HEK293 (cell line): ENCODE measurements at regions not wholly inside any gene's neighbourhood (a gene's known extent, or its start where the extent isn't known, plus 50 kb on each side); places are given as distances from the start of the nearest gene placed in this dataset.

Source experiments
- KLF16 ChIP-seq: fragments of 450-650 bp; formaldehyde crosslinking; IDR thresholded peaks from 2 replicates; pipeline ENCODE4 v1.5.1; 2017; ENCODE audit warnings: missing biosample characterization, missing genetic modification characterization
- ZBTB7A ChIP-seq: fragments of 450-650 bp; formaldehyde crosslinking; IDR thresholded peaks from 2 replicates; pipeline ENCODE4 v1.5.1; 2016; ENCODE audit warnings: low read depth, missing biosample characterization, missing genetic modification characterization
- ZNF292 ChIP-seq: fragments of 450-650 bp; formaldehyde crosslinking; IDR thresholded peaks from 2 replicates; pipeline ENCODE4 v1.5.1; 2016; ENCODE audit warnings: low read depth, missing biosample characterization, missing genetic modification characterization, borderline replicate concordance
- ZNF416 ChIP-seq: fragments of 450-650 bp; formaldehyde crosslinking; IDR thresholded peaks from 2 replicates; pipeline ENCODE4 v1.5.1; 2016; ENCODE audit warnings: missing biosample characterization, missing genetic modification characterization
- ZNF423 ChIP-seq: fragments of 450-650 bp; formaldehyde crosslinking; IDR thresholded peaks from 2 replicates; pipeline ENCODE4 v1.5.1; 2016; ENCODE audit warnings: missing biosample characterization, missing genetic modification characterization
- ZNF501 ChIP-seq: fragments of 450-650 bp; formaldehyde crosslinking; IDR thresholded peaks from 2 replicates; pipeline ENCODE4 v1.5.1; 2016; ENCODE audit warnings: missing biosample characterization, missing genetic modification characterization
- ZNF510 ChIP-seq: fragments of 450-650 bp; formaldehyde crosslinking; IDR thresholded peaks from 2 replicates; pipeline ENCODE4 v1.5.1; 2018; ENCODE audit warnings: mild to moderate bottlenecking, missing genetic modification characterization, missing biosample characterization; ENCODE audit not compliant: insufficient replicate concordance
- ZNF558 ChIP-seq: fragments of 450-650 bp; formaldehyde crosslinking; IDR thresholded peaks from 2 replicates; pipeline ENCODE4 v1.5.1; 2016; ENCODE audit warnings: missing biosample characterization, missing genetic modification characterization
- ZNF670 ChIP-seq: fragments of 450-650 bp; formaldehyde crosslinking; IDR thresholded peaks from 2 replicates; pipeline ENCODE4 v1.5.1; 2016; ENCODE audit warnings: missing biosample characterization, missing genetic modification characterization, low read depth
- TF ChIP-seq, protein P1 (sequence below): fragments of 450-650 bp; formaldehyde crosslinking; IDR thresholded peaks from 2 replicates; pipeline ENCODE4 v1.5.1; 2016; ENCODE audit warnings: missing biosample characterization, missing genetic modification characterization
- TF ChIP-seq, protein P2 (sequence below): fragments of 450-650 bp; formaldehyde crosslinking; conservative IDR thresholded peaks from 2 replicates; pipeline ENCODE4 v1.5.1; 2016; ENCODE audit warnings: low read depth, missing biosample characterization, missing genetic modification characterization
- TF ChIP-seq, protein P3 (sequence below): fragments of 450-650 bp; formaldehyde crosslinking; IDR thresholded peaks from 2 replicates; pipeline ENCODE4 v1.5.1; 2016; ENCODE audit warnings: missing biosample characterization, missing genetic modification characterization
- TF ChIP-seq, protein P4 (sequence below): fragments of 450-650 bp; formaldehyde crosslinking; IDR thresholded peaks from 2 replicates; pipeline ENCODE4 v1.5.1; 2016; ENCODE audit warnings: missing biosample characterization, missing genetic modification characterization

DNA sequence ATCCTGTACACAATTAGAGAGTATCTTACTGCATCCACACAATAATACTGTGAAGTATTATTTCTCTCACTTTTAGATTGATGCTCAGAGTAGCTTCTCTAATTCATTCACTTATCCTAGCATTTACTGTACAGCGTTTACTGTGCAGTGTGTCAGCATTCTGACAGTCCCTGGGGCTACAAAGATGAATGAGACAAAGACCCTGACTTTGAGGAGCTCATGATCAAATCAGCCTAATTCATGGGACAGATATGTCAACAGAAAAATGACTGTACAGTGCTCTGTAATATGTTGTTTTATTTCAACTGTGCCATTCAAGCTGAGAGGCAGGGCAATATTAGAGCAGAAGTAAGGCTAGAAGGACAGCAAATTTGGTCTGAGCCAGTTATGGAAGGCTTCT lies 152.5 kb downstream of the ZNF648 start:
- TF ChIP-seq, protein P1, sequence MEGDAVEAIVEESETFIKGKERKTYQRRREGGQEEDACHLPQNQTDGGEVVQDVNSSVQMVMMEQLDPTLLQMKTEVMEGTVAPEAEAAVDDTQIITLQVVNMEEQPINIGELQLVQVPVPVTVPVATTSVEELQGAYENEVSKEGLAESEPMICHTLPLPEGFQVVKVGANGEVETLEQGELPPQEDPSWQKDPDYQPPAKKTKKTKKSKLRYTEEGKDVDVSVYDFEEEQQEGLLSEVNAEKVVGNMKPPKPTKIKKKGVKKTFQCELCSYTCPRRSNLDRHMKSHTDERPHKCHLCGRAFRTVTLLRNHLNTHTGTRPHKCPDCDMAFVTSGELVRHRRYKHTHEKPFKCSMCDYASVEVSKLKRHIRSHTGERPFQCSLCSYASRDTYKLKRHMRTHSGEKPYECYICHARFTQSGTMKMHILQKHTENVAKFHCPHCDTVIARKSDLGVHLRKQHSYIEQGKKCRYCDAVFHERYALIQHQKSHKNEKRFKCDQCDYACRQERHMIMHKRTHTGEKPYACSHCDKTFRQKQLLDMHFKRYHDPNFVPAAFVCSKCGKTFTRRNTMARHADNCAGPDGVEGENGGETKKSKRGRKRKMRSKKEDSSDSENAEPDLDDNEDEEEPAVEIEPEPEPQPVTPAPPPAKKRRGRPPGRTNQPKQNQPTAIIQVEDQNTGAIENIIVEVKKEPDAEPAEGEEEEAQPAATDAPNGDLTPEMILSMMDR (tag by site-specific recombination): no peak
- TF ChIP-seq ZNF501 (tag by site-specific recombination): no peak
- TF ChIP-seq, protein P2, sequence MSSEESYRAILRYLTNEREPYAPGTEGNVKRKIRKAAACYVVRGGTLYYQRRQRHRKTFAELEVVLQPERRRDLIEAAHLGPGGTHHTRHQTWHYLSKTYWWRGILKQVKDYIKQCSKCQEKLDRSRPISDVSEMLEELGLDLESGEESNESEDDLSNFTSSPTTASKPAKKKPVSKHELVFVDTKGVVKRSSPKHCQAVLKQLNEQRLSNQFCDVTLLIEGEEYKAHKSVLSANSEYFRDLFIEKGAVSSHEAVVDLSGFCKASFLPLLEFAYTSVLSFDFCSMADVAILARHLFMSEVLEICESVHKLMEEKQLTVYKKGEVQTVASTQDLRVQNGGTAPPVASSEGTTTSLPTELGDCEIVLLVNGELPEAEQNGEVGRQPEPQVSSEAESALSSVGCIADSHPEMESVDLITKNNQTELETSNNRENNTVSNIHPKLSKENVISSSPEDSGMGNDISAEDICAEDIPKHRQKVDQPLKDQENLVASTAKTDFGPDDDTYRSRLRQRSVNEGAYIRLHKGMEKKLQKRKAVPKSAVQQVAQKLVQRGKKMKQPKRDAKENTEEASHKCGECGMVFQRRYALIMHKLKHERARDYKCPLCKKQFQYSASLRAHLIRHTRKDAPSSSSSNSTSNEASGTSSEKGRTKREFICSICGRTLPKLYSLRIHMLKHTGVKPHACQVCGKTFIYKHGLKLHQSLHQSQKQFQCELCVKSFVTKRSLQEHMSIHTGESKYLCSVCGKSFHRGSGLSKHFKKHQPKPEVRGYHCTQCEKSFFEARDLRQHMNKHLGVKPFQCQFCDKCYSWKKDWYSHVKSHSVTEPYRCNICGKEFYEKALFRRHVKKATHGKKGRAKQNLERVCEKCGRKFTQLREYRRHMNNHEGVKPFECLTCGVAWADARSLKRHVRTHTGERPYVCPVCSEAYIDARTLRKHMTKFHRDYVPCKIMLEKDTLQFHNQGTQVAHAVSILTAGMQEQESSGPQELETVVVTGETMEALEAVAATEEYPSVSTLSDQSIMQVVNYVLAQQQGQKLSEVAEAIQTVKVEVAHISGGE (tag by site-specific recombination): no peak
- TF ChIP-seq ZNF510 (tag by site-specific recombination): no peak
- TF ChIP-seq ZNF423 (tag by site-specific recombination): no peak
- no peak for TF ChIP-seq KLF16
- no peak for TF ChIP-seq ZNF292 (tag by site-specific recombination)
- TF ChIP-seq ZBTB7A (tag by site-specific recombination): no peak
- TF ChIP-seq, protein P3, sequence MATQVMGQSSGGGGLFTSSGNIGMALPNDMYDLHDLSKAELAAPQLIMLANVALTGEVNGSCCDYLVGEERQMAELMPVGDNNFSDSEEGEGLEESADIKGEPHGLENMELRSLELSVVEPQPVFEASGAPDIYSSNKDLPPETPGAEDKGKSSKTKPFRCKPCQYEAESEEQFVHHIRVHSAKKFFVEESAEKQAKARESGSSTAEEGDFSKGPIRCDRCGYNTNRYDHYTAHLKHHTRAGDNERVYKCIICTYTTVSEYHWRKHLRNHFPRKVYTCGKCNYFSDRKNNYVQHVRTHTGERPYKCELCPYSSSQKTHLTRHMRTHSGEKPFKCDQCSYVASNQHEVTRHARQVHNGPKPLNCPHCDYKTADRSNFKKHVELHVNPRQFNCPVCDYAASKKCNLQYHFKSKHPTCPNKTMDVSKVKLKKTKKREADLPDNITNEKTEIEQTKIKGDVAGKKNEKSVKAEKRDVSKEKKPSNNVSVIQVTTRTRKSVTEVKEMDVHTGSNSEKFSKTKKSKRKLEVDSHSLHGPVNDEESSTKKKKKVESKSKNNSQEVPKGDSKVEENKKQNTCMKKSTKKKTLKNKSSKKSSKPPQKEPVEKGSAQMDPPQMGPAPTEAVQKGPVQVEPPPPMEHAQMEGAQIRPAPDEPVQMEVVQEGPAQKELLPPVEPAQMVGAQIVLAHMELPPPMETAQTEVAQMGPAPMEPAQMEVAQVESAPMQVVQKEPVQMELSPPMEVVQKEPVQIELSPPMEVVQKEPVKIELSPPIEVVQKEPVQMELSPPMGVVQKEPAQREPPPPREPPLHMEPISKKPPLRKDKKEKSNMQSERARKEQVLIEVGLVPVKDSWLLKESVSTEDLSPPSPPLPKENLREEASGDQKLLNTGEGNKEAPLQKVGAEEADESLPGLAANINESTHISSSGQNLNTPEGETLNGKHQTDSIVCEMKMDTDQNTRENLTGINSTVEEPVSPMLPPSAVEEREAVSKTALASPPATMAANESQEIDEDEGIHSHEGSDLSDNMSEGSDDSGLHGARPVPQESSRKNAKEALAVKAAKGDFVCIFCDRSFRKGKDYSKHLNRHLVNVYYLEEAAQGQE (tag by site-specific recombination): no peak
- no peak for TF ChIP-seq ZNF558 (tag by site-specific recombination)
- no peak for TF ChIP-seq ZNF416 (tag by site-specific recombination)
- no peak for TF ChIP-seq ZNF670
- TF ChIP-seq, protein P4, sequence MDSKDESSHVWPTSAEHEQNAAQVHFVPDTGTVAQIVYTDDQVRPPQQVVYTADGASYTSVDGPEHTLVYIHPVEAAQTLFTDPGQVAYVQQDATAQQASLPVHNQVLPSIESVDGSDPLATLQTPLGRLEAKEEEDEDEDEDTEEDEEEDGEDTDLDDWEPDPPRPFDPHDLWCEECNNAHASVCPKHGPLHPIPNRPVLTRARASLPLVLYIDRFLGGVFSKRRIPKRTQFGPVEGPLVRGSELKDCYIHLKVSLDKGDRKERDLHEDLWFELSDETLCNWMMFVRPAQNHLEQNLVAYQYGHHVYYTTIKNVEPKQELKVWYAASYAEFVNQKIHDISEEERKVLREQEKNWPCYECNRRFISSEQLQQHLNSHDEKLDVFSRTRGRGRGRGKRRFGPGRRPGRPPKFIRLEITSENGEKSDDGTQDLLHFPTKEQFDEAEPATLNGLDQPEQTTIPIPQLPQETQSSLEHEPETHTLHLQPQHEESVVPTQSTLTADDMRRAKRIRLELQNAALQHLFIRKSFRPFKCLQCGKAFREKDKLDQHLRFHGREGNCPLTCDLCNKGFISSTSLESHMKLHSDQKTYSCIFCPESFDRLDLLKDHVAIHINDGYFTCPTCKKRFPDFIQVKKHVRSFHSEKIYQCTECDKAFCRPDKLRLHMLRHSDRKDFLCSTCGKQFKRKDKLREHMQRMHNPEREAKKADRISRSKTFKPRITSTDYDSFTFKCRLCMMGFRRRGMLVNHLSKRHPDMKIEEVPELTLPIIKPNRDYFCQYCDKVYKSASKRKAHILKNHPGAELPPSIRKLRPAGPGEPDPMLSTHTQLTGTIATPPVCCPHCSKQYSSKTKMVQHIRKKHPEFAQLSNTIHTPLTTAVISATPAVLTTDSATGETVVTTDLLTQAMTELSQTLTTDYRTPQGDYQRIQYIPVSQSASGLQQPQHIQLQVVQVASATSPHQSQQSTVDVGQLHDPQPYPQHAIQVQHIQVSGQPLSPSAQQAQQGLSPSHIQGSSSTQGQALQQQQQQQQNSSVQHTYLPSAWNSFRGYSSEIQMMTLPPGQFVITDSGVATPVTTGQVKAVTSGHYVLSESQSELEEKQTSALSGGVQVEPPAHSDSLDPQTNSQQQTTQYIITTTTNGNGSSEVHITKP (tag by site-specific recombination): no peak
